Heart left ventricle (tissue), 16 donors: ENCODE measurements at regions not wholly inside any gene's neighbourhood (a gene's known extent, or its start where the extent isn't known, plus 50 kb on each side); places are given as distances from the start of the nearest gene placed in this dataset.

Source experiments
- ATAC-seq, 4 donors: fragments of 200-7000 bp; cut with Tn5 transposase; one replicate each; pipeline ENCODE4 v1.9.1; 2020 to 2022; ENCODE audit warnings: moderate library complexity in 4 of 4, mild to moderate bottlenecking in 3 of 4, moderate number of reproducible peaks in 1 of 4
- DNase-seq, 5 donors: peaks; one replicate each; pipeline ENCODE4 v3.0.0-alpha.2; 2020
- H3K27ac ChIP-seq, 12 donors: fragments of 200-600 bp; sonication (generic) in 4 of 12; one replicate each; pipeline versions ENCODE4 v1.5.0 to v1.8.0; 2016 to 2022; ENCODE audit warnings: mild to moderate bottlenecking in 2 of 12
- H3K27me3 ChIP-seq, 9 donors: fragments of 200-600 bp; sonication (generic) in 2 of 9; one replicate each; pipeline versions ENCODE4 v1.5.1 to v1.8.0; 2016 to 2022; ENCODE audit warnings: mild to moderate bottlenecking in 3 of 9
- H3K36me3 ChIP-seq, 9 donors: fragments of 200-600 bp; sonication (generic) in 2 of 9; one replicate each; pipeline versions ENCODE4 v1.5.0 to v1.8.0; 2018 to 2022; ENCODE audit warnings: mild to moderate bottlenecking in 2 of 9
- H3K4me1 ChIP-seq, 12 donors: fragments of 200-600 bp; sonication (generic) in 4 of 12; one replicate each; pipeline versions ENCODE4 v1.5.0 to v1.8.0; 2016 to 2022; ENCODE audit warnings: mild to moderate bottlenecking in 3 of 12
- H3K4me3 ChIP-seq, 12 donors: fragments of 200-600 bp; sonication (generic) in 4 of 12; one replicate each; pipeline versions ENCODE4 v1.5.0 to v1.8.0; 2017 to 2022; ENCODE audit warnings: mild to moderate bottlenecking in 9 of 12, moderate library complexity in 4 of 12
- H3K9me3 ChIP-seq, 12 donors: fragments of 200-600 bp; sonication (generic) in 4 of 12; one replicate each; pipeline versions ENCODE4 v1.5.0 to v1.8.0; 2016 to 2022; ENCODE audit warnings: mild to moderate bottlenecking in 1 of 12
- CTCF ChIP-seq, 12 donors: fragments of 200-600 bp; sonication (generic) in 4 of 12; IDR thresholded peaks; one replicate each; pipeline versions ENCODE4 v1.5.0 to v1.8.0; 2018 to 2022; ENCODE audit warnings: antibody characterized with exemption in 12 of 12, mild to moderate bottlenecking in 5 of 12
- POLR2A ChIP-seq, 2 donors: fragments of 450-650 bp; IDR thresholded peaks; one replicate each; pipeline ENCODE4 v1.6.1; 2017; ENCODE audit warnings: antibody characterized with exemption in 2 of 2, mild to moderate bottlenecking in 2 of 2, moderate library complexity in 2 of 2
- WGBS, 4 donors: extraction: QIAGEN DNeasy Blood & Tissue Kit in 2 of 4; methylation state at CpG; one replicate each; pipeline versions ENCODE4 v1.1.5 to v1.1.7; 2013 to 2018; 5-methylcytosine and 5-hydroxymethylcytosine counted together
- intact Hi-C, 10 donors: fragments of 100-400 bp; cut with DNase I; formaldehyde crosslinking; loops; one replicate each; pipeline versions ENCODE4 v1.11.1 to v1.14.2; 2022
- donor health status: ischemic (EF 13 %, LVEDD 7.1; RV severe dilation, severe dysfunction).
- donor health status: healthy with polysubstance abuse.
- donor health status: DM: no; HTN: yes; CAD: no.
- donor health status: DM: no; HTN: no; CAD: no.
- donor health status: ischemic (EF 25% LVEDD 6.9; RV normal size, moderate dysfunction).
- donor health status: ischemic (EF 25% LVEDD 5.7; RV mildly dilated, moderate dysfunction).
- donor health status: healthy.
- donor health status: DM: yes; HTN: yes; CAD: no.
- donor health status: ischemic (EF 35%, LVEDD 5.7; RV mildly dilated, moderate dysfunction).
- donor health status: nonischemic (EF 11% LVEDD 7.7; RV severe dilation, severe dysfunction).
- donor health status: DM: yes; HTN: yes; CAD: no.
- donor health status: PGD.
- donor health status: ischemic (EF 29% LVEDD 5.4; RV normal size, mild dysfunction).
- donor health status: nonischemic (EF 23%, LVEDD 6.1; RV moderate dilation, normal function).

- Histone ChIP-seq H3K27ac (no peak overlapping the region), H3K27me3 (no peaks in the 10 kb centered on the region), H3K36me3 (no peaks in the 10 kb centered on the region), H3K4me1 (no peaks in the 10 kb centered on the region), H3K4me3 (no peak overlapping the region), H3K9me3 (no peaks in the 10 kb centered on the region)
- intact Hi-C loops = no loop called here
- no peak for ATAC-seq
- TF ChIP-seq POLR2A (IDR thresholded peaks at IDR 0.05) = no peak
- no peak for TF ChIP-seq CTCF (IDR thresholded peaks at IDR 0.05)
- WGBS, 4 donors = 56 to 70% (median 67%) methylated on average over 5 of the region's 5 CpGs
- DNase-seq = no peak
These were observed 442.8 kb downstream of the NEBL start for GRCh38 chr10:20454331-20454730.

- DNase-seq (no peak), ATAC-seq (no peak)
- H3K4me1 ChIP-seq = no peaks in the 10 kb centered on the region
- no peak overlapping the region for H3K4me3 ChIP-seq
- intact Hi-C loops = no loop called here
- H3K9me3 ChIP-seq = no peaks in the 10 kb centered on the region
- H3K27me3 ChIP-seq = no peaks in the 10 kb centered on the region
- no peak overlapping the region for H3K27ac ChIP-seq
- no peaks in the 10 kb centered on the region for H3K36me3 ChIP-seq
- no peak for TF ChIP-seq POLR2A (IDR thresholded peaks at IDR 0.05)
These were observed 450.4 kb downstream of the NEBL start for GRCh38 chr10:20446561-20447193.

GRCh38 chr10:20443094-20443493 is 454.0 kb downstream of the NEBL start:
- Histone ChIP-seq H3K36me3 (no peaks in the 10 kb centered on the region), H3K27me3 (no peaks in the 10 kb centered on the region), H3K9me3 (peaks cover 0 to 2% (median 0%) of the 10 kb centered on the region in 12 donors), H3K27ac (no peak overlapping the region), H3K4me3 (no peak overlapping the region), H3K4me1 (no peaks in the 10 kb centered on the region)
- no peak for DNase-seq
- ATAC-seq = no peak
- no peak for TF ChIP-seq CTCF (IDR thresholded peaks at IDR 0.05)
- TF ChIP-seq POLR2A (IDR thresholded peaks at IDR 0.05) = no peak
- intact Hi-C loops = no loop called here

- Histone ChIP-seq H3K4me3 (no peak overlapping the region), H3K36me3 (no peaks in the 10 kb centered on the region), H3K27me3 (no peaks in the 10 kb centered on the region), H3K9me3 (peaks cover 0 to 15% (median 8%) of the 10 kb centered on the region in 12 donors), H3K27ac (no peak overlapping the region), H3K4me1 (no peaks in the 10 kb centered on the region)
- ATAC-seq (no peak), DNase-seq (no peak)
- TF ChIP-seq POLR2A (IDR thresholded peaks at IDR 0.05) (no peak), CTCF (IDR thresholded peaks at IDR 0.05) (no peak)
- WGBS, 4 donors = 78 to 83% (median 79%) methylated on average over 2 of the region's 2 CpGs
- intact Hi-C loops = no loop called here
These were observed 467.4 kb downstream of the NEBL start for GRCh38 chr10:20429742-20430141.

GRCh38 chr10:20427821-20428220 is 469.3 kb downstream of the NEBL start:
- WGBS, 4 donors = 81 to 87% (median 83%) methylated on average over 1 of the region's 1 CpG
- intact Hi-C loops = no loop called here
- Histone ChIP-seq H3K9me3 (peaks cover 0 to 21% (median 8%) of the 10 kb centered on the region in 12 donors), H3K4me3 (no peak overlapping the region), H3K36me3 (no peaks in the 10 kb centered on the region), H3K4me1 (no peaks in the 10 kb centered on the region), H3K27ac (no peak overlapping the region), H3K27me3 (no peaks in the 10 kb centered on the region)
- DNase-seq (no peak), ATAC-seq (no peak)
- TF ChIP-seq POLR2A (IDR thresholded peaks at IDR 0.05) = no peak
- TF ChIP-seq CTCF (IDR thresholded peaks at IDR 0.05) = no peak
